Gastroesophageal sphincter (tissue), 4 donors: ENCODE measurements at regions not wholly inside any gene's neighbourhood (a gene's known extent, or its start where the extent isn't known, plus 50 kb on each side); places are given as distances from the start of the nearest gene placed in this dataset.

Experiments used
- ATAC-seq: fragments of 150-250 bp; one replicate; pipeline ENCODE4 v1.9.1; 2016; ENCODE audit warnings: mild to moderate bottlenecking, moderate library complexity
- H3K27ac ChIP-seq, 4 donors: fragments of 200-600 bp; sonication (generic) in 3 of 4; 1 replicate in 3 of 4; 2 replicates in 1 of 4; pipeline ENCODE4 v1.5.1; 2016 to 2019
- H3K27me3 ChIP-seq: fragments of 200-600 bp; sonication (generic); one replicate; pipeline ENCODE4 v1.5.1; 2019
- H3K36me3 ChIP-seq, 2 donors: fragments of 200-600 bp; sonication (generic); one replicate each; pipeline ENCODE4 v1.5.1; 2019; ENCODE audit warnings: control low read depth in 1 of 2
- H3K4me1 ChIP-seq, 3 donors: fragments of 200-600 bp; sonication (generic); 1 replicate in 2 of 3; 2 replicates in 1 of 3; pipeline ENCODE4 v1.5.1; 2016 to 2019; ENCODE audit warnings: control low read depth in 2 of 3
- H3K4me3 ChIP-seq, 2 donors: fragments of 200-600 bp; sonication (generic); one replicate each; pipeline ENCODE4 v1.5.1; 2019; ENCODE audit warnings: mild to moderate bottlenecking in 1 of 2, moderate library complexity in 1 of 2
- H3K9me3 ChIP-seq, 3 donors: fragments of 200-600 bp; sonication (generic); one replicate each; pipeline ENCODE4 v1.5.1; 2017 to 2019; ENCODE audit warnings: control low read depth in 2 of 3
- EP300 ChIP-seq: sonication (generic); formaldehyde crosslinking; IDR thresholded peaks from one replicate; pipeline ENCODE4 v1.6.1; 2017; ENCODE audit warnings: antibody characterized with exemption, mild to moderate bottlenecking
- POLR2A ChIP-seq, 2 donors: fragments of 450-650 bp; IDR thresholded peaks; one replicate each; pipeline ENCODE4 v1.6.1; 2017; ENCODE audit warnings: antibody characterized with exemption in 2 of 2, mild to moderate bottlenecking in 2 of 2, moderate library complexity in 1 of 2
- POLR2AphosphoS5 ChIP-seq: sonication (generic); formaldehyde crosslinking; IDR thresholded peaks from one replicate; pipeline ENCODE4 v1.6.1; 2017; ENCODE audit warnings: antibody characterized with exemption
- WGBS, 2 donors: methylation state at CpG; one replicate each; pipeline ENCODE4 v1.1.5; 2018; ENCODE audit warnings: low coverage in 1 of 2; 5-methylcytosine and 5-hydroxymethylcytosine counted together
- TF ChIP-seq, protein P1 (sequence below), 4 experiments: fragments of 200-600 bp in 2 of 4; fragments of 450-650 bp in 2 of 4; sonication (generic) in 1 of 4; IDR thresholded peaks; one replicate each; pipeline ENCODE4 v1.5.1; 2017 to 2019; ENCODE audit warnings: antibody characterized with exemption in 4 of 4, mild to moderate bottlenecking in 2 of 4, moderate library complexity in 2 of 4

DNA sequence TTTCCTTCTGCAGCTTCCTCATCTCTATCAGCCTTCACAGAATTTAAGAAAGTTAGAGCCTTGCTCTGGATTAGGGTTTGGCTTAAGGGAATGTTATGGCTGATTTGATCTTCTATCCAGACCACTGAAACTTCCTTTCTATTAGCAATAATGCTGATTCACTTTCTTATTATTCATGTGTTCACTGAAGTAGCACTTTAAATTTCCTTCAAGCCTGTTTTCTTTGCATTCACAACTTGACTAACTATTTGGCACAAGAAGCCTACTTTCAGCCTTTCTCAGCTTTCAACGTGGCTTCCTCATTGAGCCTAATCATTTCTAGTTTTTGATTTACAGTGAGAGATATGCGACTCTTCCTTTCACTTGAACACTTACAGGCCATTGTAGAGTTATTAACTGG, 528.5 kb downstream of the PLPP3 start:
- Histone ChIP-seq H3K36me3 (no peaks in the 10 kb centered on the region), H3K27me3 (no peaks in the 10 kb centered on the region), H3K27ac (no peak overlapping the region), H3K4me3 (no peak overlapping the region), H3K4me1 (no peaks in the 10 kb centered on the region), H3K9me3 (no peaks in the 10 kb centered on the region)
- TF ChIP-seq, protein P1, sequence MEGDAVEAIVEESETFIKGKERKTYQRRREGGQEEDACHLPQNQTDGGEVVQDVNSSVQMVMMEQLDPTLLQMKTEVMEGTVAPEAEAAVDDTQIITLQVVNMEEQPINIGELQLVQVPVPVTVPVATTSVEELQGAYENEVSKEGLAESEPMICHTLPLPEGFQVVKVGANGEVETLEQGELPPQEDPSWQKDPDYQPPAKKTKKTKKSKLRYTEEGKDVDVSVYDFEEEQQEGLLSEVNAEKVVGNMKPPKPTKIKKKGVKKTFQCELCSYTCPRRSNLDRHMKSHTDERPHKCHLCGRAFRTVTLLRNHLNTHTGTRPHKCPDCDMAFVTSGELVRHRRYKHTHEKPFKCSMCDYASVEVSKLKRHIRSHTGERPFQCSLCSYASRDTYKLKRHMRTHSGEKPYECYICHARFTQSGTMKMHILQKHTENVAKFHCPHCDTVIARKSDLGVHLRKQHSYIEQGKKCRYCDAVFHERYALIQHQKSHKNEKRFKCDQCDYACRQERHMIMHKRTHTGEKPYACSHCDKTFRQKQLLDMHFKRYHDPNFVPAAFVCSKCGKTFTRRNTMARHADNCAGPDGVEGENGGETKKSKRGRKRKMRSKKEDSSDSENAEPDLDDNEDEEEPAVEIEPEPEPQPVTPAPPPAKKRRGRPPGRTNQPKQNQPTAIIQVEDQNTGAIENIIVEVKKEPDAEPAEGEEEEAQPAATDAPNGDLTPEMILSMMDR (IDR thresholded peaks at IDR 0.05) = no peak
- TF ChIP-seq POLR2AphosphoS5 (no peak), POLR2A (IDR thresholded peaks at IDR 0.05) (no peak), EP300 (no peak)
- 92 to 100% methylated on average over 1 to 2 of the region's 2 CpGs for WGBS, 2 donors
- no peak for ATAC-seq

DNA sequence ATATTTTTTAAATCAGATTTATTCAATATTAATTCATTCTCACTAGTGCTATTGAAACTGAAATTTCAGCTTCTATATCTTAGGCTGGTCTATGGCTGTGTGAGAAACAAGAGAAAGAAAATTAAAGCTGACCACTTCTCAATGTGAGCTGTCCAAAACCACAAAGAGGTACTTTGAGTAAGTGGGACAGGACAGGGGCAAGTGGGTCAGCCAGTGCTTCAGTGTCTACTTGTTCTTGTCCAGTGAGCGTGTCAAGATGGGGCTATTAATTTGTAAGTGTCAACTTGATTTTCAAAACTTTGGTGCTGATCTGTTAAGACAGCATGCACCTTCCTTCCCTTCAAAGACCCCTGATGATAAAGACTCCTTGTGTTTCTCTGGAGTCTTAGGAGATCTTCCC, 533.9 kb downstream of the PLPP3 start:
- H3K27me3 ChIP-seq = no peaks in the 10 kb centered on the region
- no peak overlapping the region for H3K4me3 ChIP-seq
- 100% methylated on average over 1 of the region's 1 CpG; no CpG with 5 or more reads in 1 of the 2 donors for WGBS, 2 donors
- H3K27ac ChIP-seq = no peak overlapping the region
- no peak for TF ChIP-seq POLR2A (IDR thresholded peaks at IDR 0.05)
- TF ChIP-seq, protein P1 (IDR thresholded peaks at IDR 0.05) = no peak
- no peak for TF ChIP-seq POLR2AphosphoS5
- no peak for TF ChIP-seq EP300
- no peak for ATAC-seq
- no peaks in the 10 kb centered on the region for H3K36me3 ChIP-seq
- H3K4me1 ChIP-seq = no peaks in the 10 kb centered on the region
- H3K9me3 ChIP-seq = no peaks in the 10 kb centered on the region

DNA sequence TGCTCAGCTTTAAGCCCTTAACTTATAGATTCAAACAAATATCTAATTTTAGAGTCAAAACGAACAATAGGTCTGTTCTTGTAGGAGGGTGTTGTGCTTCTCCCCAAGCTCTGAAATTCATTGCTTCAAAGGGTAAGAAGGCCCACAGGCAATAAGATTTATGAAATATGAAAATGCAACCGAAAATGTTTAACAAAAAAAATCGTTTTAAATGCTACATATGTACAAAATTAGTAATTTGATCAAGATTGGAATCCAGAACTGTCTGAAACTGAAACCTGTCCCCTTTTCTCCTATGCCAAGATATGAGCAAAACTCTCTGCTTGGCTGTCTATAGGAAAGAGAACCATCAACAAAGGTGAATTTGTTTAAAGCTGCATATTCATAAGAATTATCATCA, 534.3 kb downstream of the PLPP3 start:
- Histone ChIP-seq H3K4me1 (no peaks in the 10 kb centered on the region), H3K4me3 (no peak overlapping the region), H3K36me3 (no peaks in the 10 kb centered on the region), H3K27ac (no peak overlapping the region), H3K27me3 (no peaks in the 10 kb centered on the region), H3K9me3 (no peaks in the 10 kb centered on the region)
- WGBS, 2 donors = 85 to 89% methylated on average over 3 of the region's 3 CpGs
- ATAC-seq = no peak
- TF ChIP-seq, protein P1 (IDR thresholded peaks at IDR 0.05) = no peak
- TF ChIP-seq POLR2AphosphoS5 = no peak
- TF ChIP-seq EP300 = no peak

DNA sequence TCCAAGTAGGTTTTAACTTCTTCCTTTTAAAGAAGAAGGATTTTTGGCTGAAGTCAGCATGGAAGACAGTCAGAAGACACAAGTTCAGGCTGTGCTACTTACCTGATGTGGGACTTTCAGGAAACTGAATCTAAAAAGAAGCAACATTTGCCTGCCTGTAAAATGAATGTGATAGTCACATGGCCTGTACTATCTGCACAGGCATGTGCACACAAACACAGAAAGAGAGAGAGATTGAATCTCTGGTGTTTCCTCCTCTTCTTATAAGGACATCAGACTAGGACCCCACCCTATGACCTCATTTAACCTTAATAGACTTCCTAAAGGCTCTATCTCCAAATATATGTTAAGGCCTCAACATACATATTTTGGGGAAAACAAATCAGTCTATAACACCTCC, 542.9 kb downstream of the PLPP3 start:
- Histone ChIP-seq H3K36me3 (no peaks in the 10 kb centered on the region), H3K4me1 (peaks cover 0 to 34% (median 5%) of the 10 kb centered on the region in 3 donors), H3K9me3 (no peaks in the 10 kb centered on the region), H3K27ac (no peak overlapping the region), H3K4me3 (no peak overlapping the region), H3K27me3 (no peaks in the 10 kb centered on the region)
- ATAC-seq = no peak
- TF ChIP-seq POLR2A (IDR thresholded peaks at IDR 0.05) = no peak
- TF ChIP-seq, protein P1 (IDR thresholded peaks at IDR 0.05) = no peak
- no peak for TF ChIP-seq POLR2AphosphoS5
- TF ChIP-seq EP300 = no peak

DNA sequence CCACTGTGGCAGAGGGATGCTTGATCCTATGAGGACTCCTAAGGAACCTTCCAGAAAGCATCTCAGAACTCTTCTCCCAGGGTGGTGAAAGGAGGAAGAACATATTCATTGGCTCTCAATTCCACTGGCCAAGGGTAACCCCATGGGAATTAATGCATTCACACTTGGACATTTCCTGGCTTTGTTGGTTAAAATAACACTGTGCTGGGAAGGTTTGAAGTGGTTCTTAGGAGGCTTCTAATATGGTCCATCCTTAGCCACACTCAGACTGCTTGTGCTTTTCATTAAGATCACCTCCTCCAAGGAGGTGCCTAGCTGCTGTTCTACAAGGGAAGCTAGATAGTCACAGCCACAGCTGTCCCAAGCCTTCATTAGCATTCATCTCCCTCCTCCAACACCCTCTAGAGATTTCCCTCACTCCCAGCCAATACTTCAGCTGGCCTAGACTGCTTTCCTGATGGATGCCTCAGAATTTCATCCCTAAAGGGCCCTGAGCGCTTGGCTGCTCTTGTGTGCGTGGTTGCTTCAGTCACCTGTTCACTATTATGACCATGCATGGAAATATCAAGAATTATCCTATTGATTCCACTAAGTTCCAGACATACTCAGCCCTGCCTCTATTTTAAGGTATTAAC, 544.4 kb downstream of the PLPP3 start:
- no peak for TF ChIP-seq POLR2A (IDR thresholded peaks at IDR 0.05)
- TF ChIP-seq POLR2AphosphoS5 = no peak
- TF ChIP-seq, protein P1 (IDR thresholded peaks at IDR 0.05) = no peak
- no peak for TF ChIP-seq EP300
- Histone ChIP-seq H3K4me1 (peaks cover 0 to 34% (median 5%) of the 10 kb centered on the region in 3 donors), H3K27me3 (no peaks in the 10 kb centered on the region), H3K36me3 (no peaks in the 10 kb centered on the region), H3K9me3 (no peaks in the 10 kb centered on the region), H3K4me3 (no peak overlapping the region), H3K27ac (no peak overlapping the region)
- 96 to 100% methylated on average over 2 of the region's 2 CpGs for WGBS, 2 donors
- peak; percentile 31 for ATAC-seq
